GM19463 (cell line): ENCODE measurements at regions not wholly inside any gene's neighbourhood (a gene's known extent, or its start where the extent isn't known, plus 50 kb on each side); places are given as distances from the start of the nearest gene placed in this dataset.
"Not testable (repeated sequence)": the region's sequence is repeated elsewhere in the genome, so short reads cannot be mapped to it uniquely, and the experiment has no call there.

Source experiments
- ATAC-seq: cut with Tn5 transposase; IDR thresholded peaks from one replicate; pipeline ENCODE4 v1.9.1; 2021; ENCODE audit warnings: mild to moderate bottlenecking, moderate library complexity; ENCODE audit not compliant: unreplicated experiment

- ATAC-seq = no peak
Observed at GRCh38 chr11:34756591-34756990, 135.7 kb downstream of the EHF start.

GRCh38 chr11:34755671-34756070 lies 134.8 kb downstream of the EHF start:
- ATAC-seq = no peak

- no peak for ATAC-seq
Observed at GRCh38 chr11:34754171-34754823, 133.4 kb downstream of the EHF start.

- ATAC-seq = no peak
Observed at GRCh38 chr11:34750692-34751405, 130.0 kb downstream of the EHF start.

- ATAC-seq = no peak
Observed at GRCh38 chr11:34749666-34750659, 129.1 kb downstream of the EHF start.

- ATAC-seq = no peak
Observed at GRCh38 chr11:34748036-34748435, 127.1 kb downstream of the EHF start.

GRCh38 chr11:34747251-34747650 lies 126.4 kb downstream of the EHF start:
- ATAC-seq = no peak

GRCh38 chr11:34745195-34745594 lies 124.3 kb downstream of the EHF start:
- no peak for ATAC-seq

- ATAC-seq = no peak
Observed at GRCh38 chr11:34744511-34744910, 123.6 kb downstream of the EHF start.

GRCh38 chr11:34738237-34738636 lies 117.3 kb downstream of the EHF start:
- ATAC-seq = no peak

- no peak for ATAC-seq
Observed at GRCh38 chr11:34732831-34733230, 111.9 kb downstream of the EHF start.

GRCh38 chr11:34731603-34732002 lies 110.7 kb downstream of the EHF start:
- no peak for ATAC-seq

- ATAC-seq = no peak
Observed at GRCh38 chr11:34730544-34731295, 109.8 kb downstream of the EHF start.

GRCh38 chr11:34728609-34729008 lies 107.7 kb downstream of the EHF start:
- ATAC-seq = no peak

- ATAC-seq = no peak
Observed at GRCh38 chr11:34727228-34727737, 106.4 kb downstream of the EHF start.

- no peak for ATAC-seq
Observed at GRCh38 chr11:34724973-34725372, 104.1 kb downstream of the EHF start.

GRCh38 chr11:34721646-34722045 lies 100.8 kb downstream of the EHF start:
- no peak for ATAC-seq

- no peak for ATAC-seq
Observed at GRCh38 chr11:34719303-34719848, 98.5 kb downstream of the EHF start.

GRCh38 chr11:34713631-34714030 lies 92.7 kb downstream of the EHF start:
- ATAC-seq = not testable (repeated sequence)
